HG03025 (cell line): ENCODE measurements at regions not wholly inside any gene's neighbourhood (a gene's known extent, or its start where the extent isn't known, plus 50 kb on each side); places are given as distances from the start of the nearest gene placed in this dataset.
"Not testable (repeated sequence)": the region's sequence is repeated elsewhere in the genome, so short reads cannot be mapped to it uniquely, and the experiment has no call there.

Experiments
- ATAC-seq: cut with Tn5 transposase; IDR thresholded peaks from one replicate; pipeline ENCODE4 v1.9.1; 2021; ENCODE audit warnings: mild to moderate bottlenecking, moderate library complexity; ENCODE audit not compliant: unreplicated experiment, low FRiP score

- ATAC-seq = no peak
Measured at GRCh38 chr4:133600008-133600407, 450.9 kb downstream of the PCDH10 start.

GRCh38 chr4:133598779-133599178, 449.7 kb downstream of the PCDH10 start:
- ATAC-seq = no peak

- no peak for ATAC-seq
Measured at GRCh38 chr4:133597251-133597650, 448.2 kb downstream of the PCDH10 start.

- ATAC-seq = no peak
Measured at GRCh38 chr4:133596459-133596858, 447.4 kb downstream of the PCDH10 start.

GRCh38 chr4:133594390-133595207, 445.5 kb downstream of the PCDH10 start:
- no peak for ATAC-seq

GRCh38 chr4:133593764-133594163, 444.7 kb downstream of the PCDH10 start:
- ATAC-seq = no peak

GRCh38 chr4:133592591-133592990, 443.5 kb downstream of the PCDH10 start:
- ATAC-seq = no peak

- no peak for ATAC-seq
Measured at GRCh38 chr4:133592106-133592505, 443.0 kb downstream of the PCDH10 start.

GRCh38 chr4:133588306-133588705, 439.2 kb downstream of the PCDH10 start:
- no peak for ATAC-seq

GRCh38 chr4:133585323-133585722, 436.2 kb downstream of the PCDH10 start:
- ATAC-seq = no peak

GRCh38 chr4:133584714-133585113, 435.6 kb downstream of the PCDH10 start:
- ATAC-seq = no peak

GRCh38 chr4:133581996-133582619, 433.0 kb downstream of the PCDH10 start:
- ATAC-seq = no peak

- no peak for ATAC-seq
Measured at GRCh38 chr4:133574248-133574647, 425.2 kb downstream of the PCDH10 start.

- no peak for ATAC-seq
Measured at GRCh38 chr4:133565379-133565778, 416.3 kb downstream of the PCDH10 start.

- no peak for ATAC-seq
Measured at GRCh38 chr4:133559987-133560386, 410.9 kb downstream of the PCDH10 start.

- ATAC-seq = no peak
Measured at GRCh38 chr4:133555671-133556070, 406.6 kb downstream of the PCDH10 start.

GRCh38 chr4:133550436-133550835, 401.3 kb downstream of the PCDH10 start:
- no peak for ATAC-seq

GRCh38 chr4:133544097-133544496, 395.0 kb downstream of the PCDH10 start:
- ATAC-seq = no peak

- no peak for ATAC-seq
Measured at GRCh38 chr4:133537780-133538281, 388.7 kb downstream of the PCDH10 start.

GRCh38 chr4:133534224-133534623, 385.1 kb downstream of the PCDH10 start:
- ATAC-seq = not testable (repeated sequence)

GRCh38 chr4:133524369-133524768, 375.3 kb downstream of the PCDH10 start:
- ATAC-seq = no peak

GRCh38 chr4:133513901-133514300, 364.8 kb downstream of the PCDH10 start:
- no peak for ATAC-seq
